HuH-7 (cell line): ENCODE measurements at regions not wholly inside any gene's neighbourhood (a gene's known extent, or its start where the extent isn't known, plus 50 kb on each side); places are given as distances from the start of the nearest gene placed in this dataset.
"Not testable (repeated sequence)": the region's sequence is repeated elsewhere in the genome, so short reads cannot be mapped to it uniquely, and the experiment has no call there.

ENCODE experiments used
- DNase-seq: peaks from one replicate; pipeline ENCODE4 v3.0.0; 2011; ENCODE audit warnings: low spot score

- no peak for DNase-seq
These were observed 214.9 kb downstream of the KCNRG start for GRCh38 chr13:50229960-50230661.

- DNase-seq: no peak
These were observed 215.4 kb downstream of the KCNRG start for GRCh38 chr13:50230662-50230978.

GRCh38 chr13:50233574-50233973 lies 218.3 kb downstream of the KCNRG start:
- not testable (repeated sequence) for DNase-seq

GRCh38 chr13:50235604-50236342 lies 220.5 kb downstream of the KCNRG start:
- no peak for DNase-seq

GRCh38 chr13:50236898-50237318 lies 221.7 kb downstream of the KCNRG start:
- DNase-seq: no peak

- DNase-seq: no peak
These were observed 223.7 kb downstream of the KCNRG start for GRCh38 chr13:50238922-50239321.

- DNase-seq: peak; percentile 7
These were observed 226.2 kb downstream of the KCNRG start for GRCh38 chr13:50241479-50241878.

- DNase-seq: no peak
These were observed 228.7 kb downstream of the KCNRG start for GRCh38 chr13:50243931-50244330.

GRCh38 chr13:50244355-50244712 lies 229.1 kb downstream of the KCNRG start:
- DNase-seq: no peak

GRCh38 chr13:50244713-50245574 lies 229.7 kb downstream of the KCNRG start:
- peak; percentile 37 for DNase-seq

GRCh38 chr13:50247223-50247622 lies 232.0 kb downstream of the KCNRG start:
- no peak for DNase-seq

GRCh38 chr13:50248516-50249143 lies 233.4 kb downstream of the KCNRG start:
- DNase-seq: no peak

GRCh38 chr13:50249144-50249521 lies 233.9 kb downstream of the KCNRG start:
- no peak for DNase-seq

- no peak for DNase-seq
These were observed 235.2 kb downstream of the KCNRG start for GRCh38 chr13:50250401-50250800.

- DNase-seq: no peak
These were observed 240.4 kb downstream of the KCNRG start for GRCh38 chr13:50255639-50256038.

- not testable (repeated sequence) for DNase-seq
These were observed 241.5 kb downstream of the KCNRG start for GRCh38 chr13:50256536-50257321.

- DNase-seq: no peak
These were observed 242.4 kb downstream of the KCNRG start for GRCh38 chr13:50257646-50258045.

- DNase-seq: no peak
These were observed 246.1 kb downstream of the KCNRG start for GRCh38 chr13:50261130-50261901.

GRCh38 chr13:50267066-50267465 lies 251.8 kb downstream of the KCNRG start:
- no peak for DNase-seq

GRCh38 chr13:50267917-50268316 lies 252.7 kb downstream of the KCNRG start:
- no peak for DNase-seq

- DNase-seq: no peak
These were observed 253.3 kb downstream of the KCNRG start for GRCh38 chr13:50268500-50268899.
